A549 (cell line): ENCODE measurements at regions not wholly inside any gene's neighbourhood (a gene's known extent, or its start where the extent isn't known, plus 50 kb on each side); places are given as distances from the start of the nearest gene placed in this dataset.
"Not testable (repeated sequence)": the region's sequence is repeated elsewhere in the genome, so short reads cannot be mapped to it uniquely, and the experiment has no call there.

ENCODE experiments used
- ATAC-seq, 2 experiments: fragments of 200-7000 bp in 1 of 2; fragments of >200 bp in 1 of 2; cut with Nextera tagmentation in 1 of 2; cut with Tn5 transposase in 1 of 2; 3 replicates each; pipeline versions ENCODE4 v1.8.0 to v1.9.1; 2018 to 2020; ENCODE audit warnings: mild to moderate bottlenecking in 1 of 2, moderate library complexity in 1 of 2
- CTCF ChIA-PET: fragments of 300-600 bp; sonication (Branson Sonifier 250); formaldehyde crosslinking; extraction: SDS; loops from one replicate; lab custom pipeline; 2021; ENCODE audit warnings: antibody characterized with exemption, inconsistent platforms; lab: Yijun Ruan, JAX
- POLR2A ChIA-PET: fragments of 350-600 bp; formaldehyde crosslinking; extraction: SDS; loops from one replicate; lab custom pipeline; 2021; ENCODE audit warnings: antibody characterized with exemption, inconsistent platforms; lab: Yijun Ruan, JAX
- DNase-seq, 2 experiments: peaks; one replicate each; pipeline versions ENCODE4 v3.0.0 to v3.0.0-alpha.2; 2011 to 2016; ENCODE audit warnings: low read depth in 1 of 2, low spot score in 1 of 2
- FAIRE-seq: peaks from 2 replicates; lab custom pipeline; 2011; peaks lifted over from hg19 to GRCh38; lab: Jason Lieb, UNC
- H3K27ac ChIP-seq, 2 experiments: fragments of >200 bp; sonication (Bioruptor Twin); formaldehyde crosslinking; 3 replicates each; pipeline ENCODE4 v1.5.1; 2016 to 2017
- H3K4me1 ChIP-seq: fragments of >200 bp; sonication (Bioruptor Twin); formaldehyde crosslinking; 3 replicates; pipeline ENCODE4 v1.6.1; 2016
- H3K4me2 ChIP-seq: fragments of >200 bp; sonication (Bioruptor Twin); formaldehyde crosslinking; 3 replicates; pipeline ENCODE4 v1.6.1; 2016
- H3K4me3 ChIP-seq: fragments of >200 bp; sonication (Bioruptor Twin); formaldehyde crosslinking; 3 replicates; pipeline ENCODE4 v1.5.1; 2016
- H3K9me3 ChIP-seq: fragments of >200 bp; sonication (Bioruptor Twin); formaldehyde crosslinking; 3 replicates; pipeline ENCODE4 v1.6.1; 2016
- EHF ChIP-seq: fragments of 250-450 bp; sonication (Bioruptor Pico); IDR thresholded peaks from 2 replicates; pipeline ENCODE4 v1.5.0; 2020; ENCODE audit warnings: mild to moderate bottlenecking
- ELK1 ChIP-seq: fragments of 150-350 bp; IDR thresholded peaks from 2 replicates; pipeline ENCODE4 v1.6.1; 2014; ENCODE audit warnings: low read depth, mild to moderate bottlenecking, low read length
- FOSL2 ChIP-seq, 2 experiments: fragments of 450-650 bp in 1 of 2; fragments of >200 bp in 1 of 2; sonication (Bioruptor Twin) in 1 of 2; formaldehyde crosslinking; IDR thresholded peaks; 2 replicates each; pipeline versions ENCODE4 v1.5.0 to v1.6.1; 2016 to 2020; ENCODE audit warnings: mild to moderate bottlenecking in 1 of 2, moderate library complexity in 1 of 2
- GATA3 ChIP-seq: IDR thresholded peaks from 2 replicates; pipeline ENCODE4 v1.6.1; 2012; ENCODE audit warnings: borderline replicate concordance
- HDAC2 ChIP-seq: fragments of 200-600 bp; sonication (generic); IDR thresholded peaks from 2 replicates; pipeline ENCODE4 v1.6.1; 2016
- HES2 ChIP-seq: fragments of >200 bp; sonication (Bioruptor Twin); formaldehyde crosslinking; IDR thresholded peaks from 2 replicates; pipeline ENCODE4 v1.6.1; 2016
- HEYL ChIP-seq: fragments of 250-450 bp; sonication (Bioruptor Pico); IDR thresholded peaks from 2 replicates; pipeline ENCODE4 v1.8.0; 2021; ENCODE audit warnings: mild to moderate bottlenecking, moderate library complexity
- KDM5A ChIP-seq: fragments of 200-600 bp; sonication (generic); IDR thresholded peaks from 2 replicates; pipeline ENCODE4 v1.6.1; 2016; ENCODE audit warnings: antibody characterized with exemption, mild to moderate bottlenecking
- MYC ChIP-seq: IDR thresholded peaks from 2 replicates; pipeline ENCODE4 v1.6.1; 2012; ENCODE audit warnings: mild to moderate bottlenecking, inconsistent platforms, low read length, improper control_type of control experiment, borderline replicate concordance
- POLR2A ChIP-seq: IDR thresholded peaks from 2 replicates; pipeline ENCODE4 v1.6.1; 2012; ENCODE audit warnings: mild to moderate bottlenecking, low read length
- RNF2 ChIP-seq: fragments of 200-600 bp; sonication (generic); IDR thresholded peaks from 2 replicates; pipeline ENCODE4 v1.6.1; 2016; ENCODE audit warnings: low read depth, mild to moderate bottlenecking, antibody characterized with exemption, moderate library complexity, borderline replicate concordance
- ZFP36 ChIP-seq: fragments of 450-650 bp; IDR thresholded peaks from 2 replicates; pipeline ENCODE4 v1.6.1; 2014; ENCODE audit warnings: borderline replicate concordance; ENCODE audit not compliant: partially characterized antibody
- WGBS: methylation state at CpG from one replicate; pipeline ENCODE4 v1.1.6; 2017; ENCODE audit errors: missing lambda C conversion rate; 5-methylcytosine and 5-hydroxymethylcytosine counted together
- TF ChIP-seq, protein P1 (sequence below): IDR thresholded peaks from 2 replicates; pipeline ENCODE4 v1.6.1; 2012
- TF ChIP-seq, protein P2 (sequence below): fragments of 200-600 bp; sonication (generic); IDR thresholded peaks from 2 replicates; pipeline ENCODE4 v1.6.1; 2016; ENCODE audit warnings: antibody characterized with exemption, mild to moderate bottlenecking, moderate library complexity

- no peaks in the 10 kb centered on the region for H3K4me1 ChIP-seq
- ATAC-seq (no peak), DNase-seq (no peak), FAIRE-seq (no peak)
- ChIA-PET POLR2A (no interaction called here), CTCF (no interaction called here)
- H3K4me3 ChIP-seq, result no peak overlapping the region
- TF ChIP-seq HEYL (CRISPR knock-in tag) (no peak), FOSL2 (IDR thresholded peaks at IDR 0.05) (no peak), FOSL2 (CRISPR knock-in tag; IDR thresholded peaks at IDR 0.05) (no peak), HDAC2 (no peak), ZFP36 (no peak), ELK1 (no peak), MYC (no peak), KDM5A (no peak), EHF (CRISPR knock-in tag) (no peak)
- TF ChIP-seq, protein P1, sequence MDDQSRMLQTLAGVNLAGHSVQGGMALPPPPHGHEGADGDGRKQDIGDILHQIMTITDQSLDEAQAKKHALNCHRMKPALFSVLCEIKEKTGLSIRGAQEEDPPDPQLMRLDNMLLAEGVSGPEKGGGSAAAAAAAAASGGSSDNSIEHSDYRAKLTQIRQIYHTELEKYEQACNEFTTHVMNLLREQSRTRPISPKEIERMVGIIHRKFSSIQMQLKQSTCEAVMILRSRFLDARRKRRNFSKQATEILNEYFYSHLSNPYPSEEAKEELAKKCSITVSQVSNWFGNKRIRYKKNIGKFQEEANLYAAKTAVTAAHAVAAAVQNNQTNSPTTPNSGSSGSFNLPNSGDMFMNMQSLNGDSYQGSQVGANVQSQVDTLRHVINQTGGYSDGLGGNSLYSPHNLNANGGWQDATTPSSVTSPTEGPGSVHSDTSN, result no peak
- TF ChIP-seq, protein P2, sequence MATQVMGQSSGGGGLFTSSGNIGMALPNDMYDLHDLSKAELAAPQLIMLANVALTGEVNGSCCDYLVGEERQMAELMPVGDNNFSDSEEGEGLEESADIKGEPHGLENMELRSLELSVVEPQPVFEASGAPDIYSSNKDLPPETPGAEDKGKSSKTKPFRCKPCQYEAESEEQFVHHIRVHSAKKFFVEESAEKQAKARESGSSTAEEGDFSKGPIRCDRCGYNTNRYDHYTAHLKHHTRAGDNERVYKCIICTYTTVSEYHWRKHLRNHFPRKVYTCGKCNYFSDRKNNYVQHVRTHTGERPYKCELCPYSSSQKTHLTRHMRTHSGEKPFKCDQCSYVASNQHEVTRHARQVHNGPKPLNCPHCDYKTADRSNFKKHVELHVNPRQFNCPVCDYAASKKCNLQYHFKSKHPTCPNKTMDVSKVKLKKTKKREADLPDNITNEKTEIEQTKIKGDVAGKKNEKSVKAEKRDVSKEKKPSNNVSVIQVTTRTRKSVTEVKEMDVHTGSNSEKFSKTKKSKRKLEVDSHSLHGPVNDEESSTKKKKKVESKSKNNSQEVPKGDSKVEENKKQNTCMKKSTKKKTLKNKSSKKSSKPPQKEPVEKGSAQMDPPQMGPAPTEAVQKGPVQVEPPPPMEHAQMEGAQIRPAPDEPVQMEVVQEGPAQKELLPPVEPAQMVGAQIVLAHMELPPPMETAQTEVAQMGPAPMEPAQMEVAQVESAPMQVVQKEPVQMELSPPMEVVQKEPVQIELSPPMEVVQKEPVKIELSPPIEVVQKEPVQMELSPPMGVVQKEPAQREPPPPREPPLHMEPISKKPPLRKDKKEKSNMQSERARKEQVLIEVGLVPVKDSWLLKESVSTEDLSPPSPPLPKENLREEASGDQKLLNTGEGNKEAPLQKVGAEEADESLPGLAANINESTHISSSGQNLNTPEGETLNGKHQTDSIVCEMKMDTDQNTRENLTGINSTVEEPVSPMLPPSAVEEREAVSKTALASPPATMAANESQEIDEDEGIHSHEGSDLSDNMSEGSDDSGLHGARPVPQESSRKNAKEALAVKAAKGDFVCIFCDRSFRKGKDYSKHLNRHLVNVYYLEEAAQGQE, result no peak
- no peak overlapping the region for H3K4me2 ChIP-seq
- H3K27ac ChIP-seq, result no peak overlapping the region
- WGBS, result 84% methylated on average over 1 of the region's 1 CpG
- no peaks in the 10 kb centered on the region for H3K9me3 ChIP-seq
Measured at GRCh38 chr12:86945685-86946196, 689.5 kb upstream of the MGAT4C start.

GRCh38 chr12:86944197-86944819, 688.1 kb upstream of the MGAT4C start:
- DNase-seq, H3K9me3 ChIP-seq, FAIRE-seq, H3K27ac ChIP-seq, CTCF ChIA-PET, ATAC-seq, H3K4me3 ChIP-seq, H3K4me2 ChIP-seq, H3K4me1 ChIP-seq: not testable (repeated sequence)
- POLR2A ChIA-PET, result interaction anchor here (0.6 kb wide), 1 partner anchor 27 kb away, joined by 4 read pairs; no protein-coding TSS in a partner anchor
- 85% methylated on average over 3 of the region's 3 CpGs for WGBS

DNA sequence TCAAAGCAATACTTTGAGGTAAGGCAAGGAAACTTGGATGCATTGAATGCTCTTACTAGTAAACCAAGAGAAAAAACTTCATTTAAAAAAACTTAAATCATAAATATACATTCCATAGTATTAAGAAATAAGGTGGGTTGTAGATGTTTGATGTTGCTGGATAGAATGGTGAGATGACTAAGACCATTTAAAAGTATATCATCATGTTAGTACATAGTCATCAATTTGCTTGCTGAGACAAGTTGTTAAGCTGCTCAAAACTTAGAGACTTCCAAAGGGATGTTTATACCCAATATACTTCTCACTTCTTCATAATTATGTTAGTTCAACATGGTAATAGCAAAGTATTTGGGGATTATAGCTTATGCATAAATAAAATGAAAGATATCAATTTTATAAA, 675.5 kb upstream of the MGAT4C start:
- Histone ChIP-seq H3K4me3 (no peak overlapping the region), H3K9me3 (no peaks in the 10 kb centered on the region), H3K27ac (no peak overlapping the region), H3K4me1 (no peaks in the 10 kb centered on the region), H3K4me2 (no peak overlapping the region)
- DNase-seq (no peak), ATAC-seq (no peak), FAIRE-seq (no peak)
- ChIA-PET POLR2A (no interaction called here), CTCF (no interaction called here)
- TF ChIP-seq HES2, result no peak
- TF ChIP-seq, protein P2, result no peak
- no peak for TF ChIP-seq GATA3
- TF ChIP-seq POLR2A, result no peak
- TF ChIP-seq RNF2, result no peak
- TF ChIP-seq, protein P1, result no peak
